A673 (cell line): ENCODE measurements at regions not wholly inside any gene's neighbourhood (a gene's known extent, or its start where the extent isn't known, plus 50 kb on each side); places are given as distances from the start of the nearest gene placed in this dataset.

Experiments
- BruUV-seq: library from RNA; stranded (reverse); fragments of 400-500 nt; replicated peaks from 2 replicates; lab custom pipeline; 2021; lab: Mats Ljungman, UMichigan
- CTCF ChIA-PET: fragments of 300-600 bp; sonication (Branson Sonifier 250); formaldehyde crosslinking; loops from one replicate; lab custom pipeline; 2022; ENCODE audit warnings: antibody characterized with exemption; lab: Charles Lee
- POLR2A ChIA-PET: fragments of 300-600 bp; sonication (Branson Sonifier 250); formaldehyde crosslinking; loops from one replicate; lab custom pipeline; 2022; ENCODE audit warnings: antibody characterized with exemption; ENCODE audit not compliant: low non-redundant PET; lab: Charles Lee
- DNase-seq: peaks from one replicate; pipeline ENCODE4 v3.0.0-alpha.2; 2015; ENCODE audit warnings: low spot score
- H3K27ac ChIP-seq: fragments of 200-600 bp; sonication (generic); 2 replicates; pipeline ENCODE4 v1.5.1; 2016; ENCODE audit warnings: mixed run types, low read depth, mild to moderate bottlenecking, mixed read lengths, antibody characterized with exemption, low read length; ENCODE audit not compliant: poor library complexity, severe bottlenecking
- H3K27me3 ChIP-seq: fragments of 200-600 bp; sonication (generic); replicated peaks from 2 replicates; pipeline ENCODE4 v1.6.1; 2017; ENCODE audit warnings: mixed run types, low read depth, mild to moderate bottlenecking, mixed read lengths, antibody characterized with exemption, low read length; ENCODE audit not compliant: insufficient read depth, poor library complexity
- H3K36me3 ChIP-seq: fragments of 200-600 bp; sonication (generic); 2 replicates; pipeline ENCODE4 v1.6.1; 2016; ENCODE audit warnings: mixed run types, mild to moderate bottlenecking, mixed read lengths, antibody characterized with exemption, low read length; ENCODE audit not compliant: insufficient read depth, poor library complexity, severe bottlenecking
- H3K4me1 ChIP-seq: fragments of 200-600 bp; sonication (generic); 2 replicates; pipeline ENCODE4 v1.6.1; 2017; ENCODE audit warnings: mixed run types, mild to moderate bottlenecking, mixed read lengths, antibody characterized with exemption, low read length; ENCODE audit not compliant: insufficient read depth, poor library complexity, severe bottlenecking
- H3K4me3 ChIP-seq: fragments of 200-600 bp; sonication (generic); 2 replicates; pipeline ENCODE4 v1.5.1; 2016; ENCODE audit warnings: low read depth, mixed run types, mild to moderate bottlenecking, mixed read lengths, low read length; ENCODE audit not compliant: poor library complexity, severe bottlenecking
- H3K9me3 ChIP-seq: fragments of 200-600 bp; sonication (generic); 2 replicates; pipeline ENCODE4 v1.6.1; 2016; ENCODE audit warnings: mixed run types, low read depth, mild to moderate bottlenecking, mixed read lengths, antibody characterized with exemption, low read length; ENCODE audit not compliant: poor library complexity, severe bottlenecking
- EZH2 ChIP-seq: fragments of 200-600 bp; sonication (generic); IDR thresholded peaks from 2 replicates; pipeline ENCODE4 v1.6.1; 2017; ENCODE audit warnings: borderline replicate concordance, low read depth, mild to moderate bottlenecking, mixed read lengths, antibody characterized with exemption, low read length; ENCODE audit not compliant: poor library complexity, severe bottlenecking
- intact Hi-C: fragments of 100-400 bp; cut with micrococcal nuclease; formaldehyde crosslinking; loops from one replicate; pipeline ENCODE4 v1.10.0; 2022; ENCODE audit not compliant: unreplicated experiment
- TF ChIP-seq, protein P1 (sequence below): fragments of 300-800, 200-600 bp; sonication (generic); conservative IDR thresholded peaks from 2 replicates; pipeline ENCODE4 v1.5.1; 2017; ENCODE audit warnings: low read depth, mild to moderate bottlenecking, antibody characterized with exemption, low read length, moderate library complexity, mixed read lengths

DNA sequence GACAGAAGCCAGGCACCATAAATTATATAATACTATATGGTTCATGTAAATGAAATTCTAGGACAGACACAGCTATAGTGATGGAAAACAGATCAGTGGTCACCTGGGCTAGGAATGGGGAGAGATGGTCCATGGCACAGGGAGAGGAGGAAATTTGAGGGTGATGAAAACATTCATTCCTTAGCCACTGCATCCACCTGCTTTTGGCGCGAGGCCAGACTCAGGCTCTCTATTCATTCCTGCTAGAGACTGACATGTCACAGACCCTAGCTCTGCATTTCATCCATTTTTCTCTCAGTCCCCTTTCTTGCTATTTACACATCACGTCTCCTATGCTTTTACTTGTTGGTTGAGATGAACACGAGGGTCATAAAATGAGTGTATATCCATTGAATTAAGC, 628.3 kb upstream of the SLC10A2 start:
- H3K27ac ChIP-seq: no peak overlapping the region
- H3K36me3 ChIP-seq: no peaks in the 10 kb centered on the region
- no peak overlapping the region for H3K4me3 ChIP-seq
- ChIA-PET POLR2A (no interaction called here), CTCF (no interaction called here)
- H3K27me3 ChIP-seq: peaks cover 5% of the 10 kb centered on the region
- no peaks in the 10 kb centered on the region for H3K9me3 ChIP-seq
- no TSS peak for BruUV-seq
- no peak for DNase-seq
- no peak for TF ChIP-seq EZH2
- TF ChIP-seq, protein P1, sequence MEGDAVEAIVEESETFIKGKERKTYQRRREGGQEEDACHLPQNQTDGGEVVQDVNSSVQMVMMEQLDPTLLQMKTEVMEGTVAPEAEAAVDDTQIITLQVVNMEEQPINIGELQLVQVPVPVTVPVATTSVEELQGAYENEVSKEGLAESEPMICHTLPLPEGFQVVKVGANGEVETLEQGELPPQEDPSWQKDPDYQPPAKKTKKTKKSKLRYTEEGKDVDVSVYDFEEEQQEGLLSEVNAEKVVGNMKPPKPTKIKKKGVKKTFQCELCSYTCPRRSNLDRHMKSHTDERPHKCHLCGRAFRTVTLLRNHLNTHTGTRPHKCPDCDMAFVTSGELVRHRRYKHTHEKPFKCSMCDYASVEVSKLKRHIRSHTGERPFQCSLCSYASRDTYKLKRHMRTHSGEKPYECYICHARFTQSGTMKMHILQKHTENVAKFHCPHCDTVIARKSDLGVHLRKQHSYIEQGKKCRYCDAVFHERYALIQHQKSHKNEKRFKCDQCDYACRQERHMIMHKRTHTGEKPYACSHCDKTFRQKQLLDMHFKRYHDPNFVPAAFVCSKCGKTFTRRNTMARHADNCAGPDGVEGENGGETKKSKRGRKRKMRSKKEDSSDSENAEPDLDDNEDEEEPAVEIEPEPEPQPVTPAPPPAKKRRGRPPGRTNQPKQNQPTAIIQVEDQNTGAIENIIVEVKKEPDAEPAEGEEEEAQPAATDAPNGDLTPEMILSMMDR: no peak
- intact Hi-C loops: no loop called here
- no peaks in the 10 kb centered on the region for H3K4me1 ChIP-seq

DNA sequence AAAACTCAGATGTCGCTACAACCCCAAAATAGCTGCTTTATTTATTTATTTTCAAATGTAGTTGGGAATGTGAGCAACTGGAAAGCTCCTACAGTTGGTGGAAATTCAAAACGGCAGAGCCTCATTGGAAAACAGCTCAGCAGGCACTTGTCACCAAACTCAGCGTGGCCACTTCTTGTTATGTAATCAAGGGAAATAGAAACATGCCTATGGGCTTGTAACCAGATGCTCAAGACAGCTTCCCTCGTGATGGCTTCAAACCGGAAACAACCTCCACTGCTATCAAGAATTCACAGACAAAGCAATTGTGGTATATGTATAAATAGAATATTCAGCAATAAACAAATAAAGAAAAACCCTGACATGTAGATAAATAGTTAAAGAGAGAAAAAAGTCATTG, 627.8 kb upstream of the SLC10A2 start:
- TF ChIP-seq, protein P1: no peak
- TF ChIP-seq EZH2: no peak
- Histone ChIP-seq H3K4me1 (no peaks in the 10 kb centered on the region), H3K27ac (no peak overlapping the region), H3K9me3 (no peaks in the 10 kb centered on the region), H3K4me3 (no peak overlapping the region), H3K36me3 (no peaks in the 10 kb centered on the region), H3K27me3 (peaks cover 5% of the 10 kb centered on the region)
- DNase-seq: peak; percentile 44
- POLR2A ChIA-PET: no interaction called here
- no TSS peak for BruUV-seq
- CTCF ChIA-PET: no interaction called here
- intact Hi-C loops: no loop called here

DNA sequence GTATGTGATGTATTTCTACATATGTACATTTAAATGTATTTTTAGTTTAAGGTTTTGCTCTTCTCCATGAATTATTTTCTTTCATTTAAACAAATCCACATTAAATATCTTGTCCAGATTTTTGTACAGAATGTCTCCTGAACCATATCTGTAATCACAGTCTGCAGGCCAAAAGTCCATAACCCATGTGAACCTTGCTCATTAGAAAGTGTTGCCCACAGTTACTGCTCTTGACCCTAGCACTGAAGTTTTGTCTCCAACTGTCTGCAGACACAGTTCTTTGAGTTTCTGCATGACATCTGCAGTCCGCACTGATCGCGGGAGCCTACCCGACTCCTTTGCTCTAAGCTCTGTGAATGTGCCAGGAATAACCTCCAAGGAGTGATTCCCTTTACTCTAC, 626.2 kb upstream of the SLC10A2 start:
- no peaks in the 10 kb centered on the region for H3K4me1 ChIP-seq
- H3K27ac ChIP-seq: no peak overlapping the region
- intact Hi-C loops: no loop called here
- no peak overlapping the region for H3K4me3 ChIP-seq
- ChIA-PET CTCF (no interaction called here), POLR2A (no interaction called here)
- H3K27me3 ChIP-seq: peaks cover 5% of the 10 kb centered on the region
- H3K36me3 ChIP-seq: no peaks in the 10 kb centered on the region
- no peak for DNase-seq
- no peaks in the 10 kb centered on the region for H3K9me3 ChIP-seq
- BruUV-seq: no TSS peak
- no peak for TF ChIP-seq EZH2
- TF ChIP-seq, protein P1: no peak

DNA sequence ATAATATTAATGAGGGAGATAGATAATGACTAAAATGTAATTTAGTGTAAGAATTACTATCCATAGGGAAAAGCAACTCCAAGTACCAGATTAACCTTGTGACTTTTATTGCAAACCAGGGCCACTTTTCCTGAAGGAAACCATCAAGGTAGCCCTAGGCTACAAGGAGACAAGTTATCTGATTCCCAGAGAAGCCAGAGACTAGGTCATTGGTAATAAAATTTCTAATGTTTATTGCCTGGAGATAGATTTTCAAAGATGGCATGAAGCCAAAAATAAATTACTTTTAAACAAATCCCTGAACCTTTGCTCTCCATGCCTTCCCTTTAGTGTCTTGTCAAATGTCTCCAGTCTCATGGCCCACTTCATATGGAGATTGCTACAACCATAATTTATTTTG, 610.1 kb upstream of the SLC10A2 start:
- Histone ChIP-seq H3K27ac (no peak overlapping the region), H3K9me3 (no peaks in the 10 kb centered on the region), H3K4me3 (no peak overlapping the region), H3K36me3 (no peaks in the 10 kb centered on the region), H3K27me3 (peaks cover 4% of the 10 kb centered on the region), H3K4me1 (no peaks in the 10 kb centered on the region)
- POLR2A ChIA-PET: no interaction called here
- TF ChIP-seq, protein P1: no peak
- no peak for TF ChIP-seq EZH2
- intact Hi-C loops: no loop called here
- CTCF ChIA-PET: no interaction called here
- no peak for DNase-seq
- no TSS peak for BruUV-seq
